ENCODE measurements at regions not wholly inside any gene's neighbourhood (a gene's known extent, or its start where the extent isn't known, plus 50 kb on each side); places are given as distances from the start of the nearest gene placed in this dataset.

GRCh38 chr3:193882091-193882490 lies 253.9 kb upstream of the HES1 start:
- Mint-ChIP-seq H3K4me1 (peaks cover 52% of the 10 kb centered on the region), H3K9me3 (peaks cover 8% of the 10 kb centered on the region)

GRCh38 chr3:193883551-193883950 lies 252.4 kb upstream of the HES1 start:
- Mint-ChIP-seq H3K27ac (peak overlapping the region; percentile 44), H3K4me3 (no peak overlapping the region), H3K4me1 (peaks cover 42% of the 10 kb centered on the region), H3K9me3 (peaks cover 8% of the 10 kb centered on the region), H3K27me3 (ENCODE audit: low read depth) (no peaks in the 10 kb centered on the region), H3K36me3 (peaks cover 7% of the 10 kb centered on the region)
- DNase-seq (ENCODE audit: low spot score in 2 of 2, unreplicated experiment in 2 of 2): no peak
- no peak for TF ChIP-seq CTCF (IDR thresholded peaks at IDR 0.05; ENCODE audit: unreplicated experiment)

More at GRCh38 chr3:193882091-193882490, 253.9 kb upstream of the HES1 start:
- no peak for TF ChIP-seq CTCF (IDR thresholded peaks at IDR 0.05; ENCODE audit: unreplicated experiment)
- Mint-ChIP-seq H3K36me3 (peaks cover 7% of the 10 kb centered on the region), H3K27me3 (ENCODE audit: low read depth) (no peaks in the 10 kb centered on the region), H3K27ac (no peak overlapping the region), H3K4me3 (no peak overlapping the region)
- DNase-seq (ENCODE audit: low spot score in 2 of 2, unreplicated experiment in 2 of 2): no peak

- Mint-ChIP-seq H3K36me3 (peaks cover 7% of the 10 kb centered on the region), H3K4me3 (no peak overlapping the region), H3K27me3 (ENCODE audit: low read depth) (no peaks in the 10 kb centered on the region), H3K27ac (peak overlapping the region; percentile 83), H3K9me3 (peaks cover 8% of the 10 kb centered on the region), H3K4me1 (peaks cover 40% of the 10 kb centered on the region)
- TF ChIP-seq CTCF (IDR thresholded peaks at IDR 0.05; ENCODE audit: unreplicated experiment): no peak
- DNase-seq (ENCODE audit: low spot score in 2 of 2, unreplicated experiment in 2 of 2): no peak
These were observed 251.9 kb upstream of the HES1 start for GRCh38 chr3:193884027-193884426.

GRCh38 chr3:193884652-193885051 lies 251.3 kb upstream of the HES1 start:
- peaks cover 7% of the 10 kb centered on the region for H3K36me3 Mint-ChIP-seq
- no peaks in the 10 kb centered on the region for H3K27me3 Mint-ChIP-seq (ENCODE audit: low read depth)
- no peak for TF ChIP-seq CTCF (IDR thresholded peaks at IDR 0.05; ENCODE audit: unreplicated experiment)
- H3K27ac Mint-ChIP-seq: peak overlapping the region; percentile 83
- no peak for DNase-seq (ENCODE audit: low spot score in 2 of 2, unreplicated experiment in 2 of 2)
- H3K9me3 Mint-ChIP-seq: peaks cover 8% of the 10 kb centered on the region
- peaks cover 35% of the 10 kb centered on the region for H3K4me1 Mint-ChIP-seq
- no peak overlapping the region for H3K4me3 Mint-ChIP-seq

- peaks cover 7% of the 10 kb centered on the region for H3K36me3 Mint-ChIP-seq
- H3K27me3 Mint-ChIP-seq (ENCODE audit: low read depth): no peaks in the 10 kb centered on the region
- peak overlapping the region; percentile 52 for H3K27ac Mint-ChIP-seq
- H3K4me1 Mint-ChIP-seq: peaks cover 30% of the 10 kb centered on the region
- no peak for DNase-seq (ENCODE audit: low spot score in 2 of 2, unreplicated experiment in 2 of 2)
- no peak for TF ChIP-seq CTCF (IDR thresholded peaks at IDR 0.05; ENCODE audit: unreplicated experiment)
- H3K9me3 Mint-ChIP-seq: peaks cover 8% of the 10 kb centered on the region
- H3K4me3 Mint-ChIP-seq: no peak overlapping the region
These were observed 250.1 kb upstream of the HES1 start for GRCh38 chr3:193885832-193886231.
